Fibroblast of mammary gland (primary cell): ENCODE measurements at regions not wholly inside any gene's neighbourhood (a gene's known extent, or its start where the extent isn't known, plus 50 kb on each side); places are given as distances from the start of the nearest gene placed in this dataset.

Source experiments
- DNase-seq: peaks from one replicate; pipeline ENCODE4 v3.0.0-alpha.2; 2010; ENCODE audit warnings: low read depth
- H3K4me3 ChIP-seq: 2 replicates; pipeline ENCODE4 v1.5.1; 2011; ENCODE audit warnings: low read depth, mild to moderate bottlenecking, low read length, moderate library complexity; ENCODE audit not compliant: control insufficient read depth
- CTCF ChIP-seq: conservative IDR thresholded peaks from 2 replicates; pipeline ENCODE4 v1.5.1; 2011; ENCODE audit warnings: low read depth, low read length, inconsistent platforms; ENCODE audit not compliant: control insufficient read depth, insufficient read depth

GRCh38 chr20:48143435-48144081 is 358.3 kb upstream of the SULF2 start:
- TF ChIP-seq CTCF = no peak
- DNase-seq = no peak
- no peak overlapping the region for H3K4me3 ChIP-seq

- H3K4me3 ChIP-seq = no peak overlapping the region
- no peak for TF ChIP-seq CTCF
- no peak for DNase-seq
Observed at GRCh38 chr20:48142516-48142773, 357.2 kb upstream of the SULF2 start.

GRCh38 chr20:48141660-48142515 is 356.6 kb upstream of the SULF2 start:
- DNase-seq = no peak
- TF ChIP-seq CTCF = no peak
- no peak overlapping the region for H3K4me3 ChIP-seq

- no peak overlapping the region for H3K4me3 ChIP-seq
- no peak for DNase-seq
- no peak for TF ChIP-seq CTCF
Observed at GRCh38 chr20:48139262-48140041, 354.2 kb upstream of the SULF2 start.

- no peak overlapping the region for H3K4me3 ChIP-seq
- no peak for TF ChIP-seq CTCF
- DNase-seq = no peak
Observed at GRCh38 chr20:48132834-48133233, 347.6 kb upstream of the SULF2 start.

GRCh38 chr20:48131581-48131980 is 346.3 kb upstream of the SULF2 start:
- TF ChIP-seq CTCF = no peak
- peak; percentile 31 for DNase-seq

More at GRCh38 chr20:48131581-48131980, 346.3 kb upstream of the SULF2 start:
- H3K4me3 ChIP-seq = no peak overlapping the region
